ENCODE measurements at regions not wholly inside any gene's neighbourhood (a gene's known extent, or its start where the extent isn't known, plus 50 kb on each side); places are given as distances from the start of the nearest gene placed in this dataset.

GRCh38 chr10:36559412-36560400 is 565.7 kb upstream of the ANKRD30A start:
- no peak overlapping the region for H3K4me3 ChIP-seq (ENCODE audit: low read length)
- no peaks in the 10 kb centered on the region for H3K36me3 ChIP-seq (replicated peaks; ENCODE audit: insufficient read depth, low read length)
- no peaks in the 10 kb centered on the region for H3K9me2 ChIP-seq (replicated peaks; ENCODE audit: insufficient read depth, low read length)
- no peak overlapping the region for H2AFZ ChIP-seq (ENCODE audit: low read length)
- no peaks in the 10 kb centered on the region for H3K27me3 ChIP-seq (replicated peaks; ENCODE audit: insufficient read depth, low read length)
- H3K9ac ChIP-seq (ENCODE audit: low read length): no peak overlapping the region
- H3K27ac ChIP-seq (ENCODE audit: low read length): no peak overlapping the region
- TF ChIP-seq CTCF (IDR thresholded peaks at IDR 0.05; ENCODE audit: low read length): no peak
- TF ChIP-seq EZH2 (optimal IDR thresholded peaks at IDR 0.05; ENCODE audit: low read depth, low read length): no peak
- TF ChIP-seq EZH2phosphoT487 (IDR thresholded peaks at IDR 0.05; ENCODE audit: low read length): no peak
- no peak overlapping the region for H3K4me2 ChIP-seq (ENCODE audit: low read depth, low read length)
- DNase-seq: no peak
- no peaks in the 10 kb centered on the region for H3K9me3 ChIP-seq (replicated peaks; ENCODE audit: insufficient read depth, low read length)
- H3F3A ChIP-seq (ENCODE audit: insufficient read depth, low read length): no peaks in the 10 kb centered on the region
- no peaks in the 10 kb centered on the region for H3K79me2 ChIP-seq (ENCODE audit: low read length)
- no peaks in the 10 kb centered on the region for H4K20me1 ChIP-seq (ENCODE audit: insufficient read depth, low read length)
- H3K4me1 ChIP-seq (ENCODE audit: low read length): no peaks in the 10 kb centered on the region

- H3K9me2 ChIP-seq (replicated peaks; ENCODE audit: insufficient read depth, low read length): no peaks in the 10 kb centered on the region
- no peak overlapping the region for H3K9ac ChIP-seq (ENCODE audit: low read length)
- no peaks in the 10 kb centered on the region for H3K36me3 ChIP-seq (replicated peaks; ENCODE audit: insufficient read depth, low read length)
- H3K4me3 ChIP-seq (ENCODE audit: low read length): no peak overlapping the region
- no peak for DNase-seq
- H3K9me3 ChIP-seq (replicated peaks; ENCODE audit: insufficient read depth, low read length): no peaks in the 10 kb centered on the region
- H2AFZ ChIP-seq (ENCODE audit: low read length): no peak overlapping the region
- no peaks in the 10 kb centered on the region for H4K20me1 ChIP-seq (ENCODE audit: insufficient read depth, low read length)
- no peak for TF ChIP-seq EZH2 (optimal IDR thresholded peaks at IDR 0.05; ENCODE audit: low read depth, low read length)
- no peak for TF ChIP-seq CTCF (IDR thresholded peaks at IDR 0.05; ENCODE audit: low read length)
- no peak for TF ChIP-seq EZH2phosphoT487 (IDR thresholded peaks at IDR 0.05; ENCODE audit: low read length)
- no peaks in the 10 kb centered on the region for H3K27me3 ChIP-seq (replicated peaks; ENCODE audit: insufficient read depth, low read length)
- H3K4me1 ChIP-seq (ENCODE audit: low read length): no peaks in the 10 kb centered on the region
- no peaks in the 10 kb centered on the region for H3F3A ChIP-seq (ENCODE audit: insufficient read depth, low read length)
- no peak overlapping the region for H3K27ac ChIP-seq (ENCODE audit: low read length)
- no peaks in the 10 kb centered on the region for H3K79me2 ChIP-seq (ENCODE audit: low read length)
- no peak overlapping the region for H3K4me2 ChIP-seq (ENCODE audit: low read depth, low read length)
These were observed 568.9 kb upstream of the ANKRD30A start for GRCh38 chr10:36556468-36556867.

GRCh38 chr10:36555036-36555435 is 570.4 kb upstream of the ANKRD30A start:
- H3K9me2 ChIP-seq (replicated peaks; ENCODE audit: insufficient read depth, low read length): no peaks in the 10 kb centered on the region
- no peak overlapping the region for H3K27ac ChIP-seq (ENCODE audit: low read length)
- H3K9ac ChIP-seq (ENCODE audit: low read length): no peak overlapping the region
- H3K4me1 ChIP-seq (ENCODE audit: low read length): no peaks in the 10 kb centered on the region
- H4K20me1 ChIP-seq (ENCODE audit: insufficient read depth, low read length): no peaks in the 10 kb centered on the region
- DNase-seq: no peak
- no peak overlapping the region for H3K4me2 ChIP-seq (ENCODE audit: low read depth, low read length)
- no peaks in the 10 kb centered on the region for H3K27me3 ChIP-seq (replicated peaks; ENCODE audit: insufficient read depth, low read length)
- no peaks in the 10 kb centered on the region for H3F3A ChIP-seq (ENCODE audit: insufficient read depth, low read length)
- H3K4me3 ChIP-seq (ENCODE audit: low read length): no peak overlapping the region
- no peaks in the 10 kb centered on the region for H3K9me3 ChIP-seq (replicated peaks; ENCODE audit: insufficient read depth, low read length)
- no peaks in the 10 kb centered on the region for H3K79me2 ChIP-seq (ENCODE audit: low read length)
- no peak overlapping the region for H2AFZ ChIP-seq (ENCODE audit: low read length)
- H3K36me3 ChIP-seq (replicated peaks; ENCODE audit: insufficient read depth, low read length): no peaks in the 10 kb centered on the region
- TF ChIP-seq EZH2 (optimal IDR thresholded peaks at IDR 0.05; ENCODE audit: low read depth, low read length) (no peak), EZH2phosphoT487 (IDR thresholded peaks at IDR 0.05; ENCODE audit: low read length) (no peak), CTCF (IDR thresholded peaks at IDR 0.05; ENCODE audit: low read length) (no peak)

Measured in MM.1S (cell line).